Kidney epithelial cell (primary cell): ENCODE measurements at regions not wholly inside any gene's neighbourhood (a gene's known extent, or its start where the extent isn't known, plus 50 kb on each side); places are given as distances from the start of the nearest gene placed in this dataset.

Source experiments
- DNase-seq: peaks from one replicate; pipeline ENCODE4 v3.0.0-alpha.2; 2010; ENCODE audit warnings: low read depth
- H3K27me3 ChIP-seq: 2 replicates; pipeline ENCODE4 v1.6.0; 2011; ENCODE audit warnings: low read length; ENCODE audit not compliant: control insufficient read depth, insufficient read depth
- H3K36me3 ChIP-seq: 2 replicates; pipeline ENCODE4 v1.5.1; 2011; ENCODE audit warnings: low read length; ENCODE audit not compliant: control insufficient read depth, insufficient read depth
- H3K4me3 ChIP-seq: 2 replicates; pipeline ENCODE4 v1.5.1; 2011; ENCODE audit warnings: low read depth, mild to moderate bottlenecking, control low read depth, low read length
- TF ChIP-seq, protein P1 (sequence below): IDR thresholded peaks from 2 replicates; pipeline ENCODE4 v1.5.1; 2011; ENCODE audit warnings: mild to moderate bottlenecking, moderate library complexity, low read length, control low read depth, inconsistent platforms; ENCODE audit not compliant: insufficient read depth, poor library complexity, severe bottlenecking

DNA sequence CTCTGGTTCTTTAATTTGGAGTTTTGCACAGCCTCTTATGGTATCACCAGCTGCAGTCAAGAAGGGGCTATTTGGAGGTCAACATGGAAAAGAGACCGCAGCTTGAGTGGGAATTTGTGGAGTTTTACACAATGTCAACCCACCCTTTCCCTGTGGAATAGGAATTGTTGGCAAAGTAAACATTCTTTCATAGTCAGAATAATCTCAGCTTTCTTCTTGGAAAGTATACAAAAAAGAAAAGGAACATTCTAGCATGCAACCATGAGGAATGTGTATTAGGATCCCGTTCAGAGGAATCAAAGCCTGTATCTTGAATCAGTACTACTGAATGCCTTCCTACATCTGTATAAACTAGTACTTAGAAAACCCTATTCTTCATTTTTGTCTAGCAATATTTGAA, 107.6 kb downstream of the LURAP1L start:
- TF ChIP-seq, protein P1, sequence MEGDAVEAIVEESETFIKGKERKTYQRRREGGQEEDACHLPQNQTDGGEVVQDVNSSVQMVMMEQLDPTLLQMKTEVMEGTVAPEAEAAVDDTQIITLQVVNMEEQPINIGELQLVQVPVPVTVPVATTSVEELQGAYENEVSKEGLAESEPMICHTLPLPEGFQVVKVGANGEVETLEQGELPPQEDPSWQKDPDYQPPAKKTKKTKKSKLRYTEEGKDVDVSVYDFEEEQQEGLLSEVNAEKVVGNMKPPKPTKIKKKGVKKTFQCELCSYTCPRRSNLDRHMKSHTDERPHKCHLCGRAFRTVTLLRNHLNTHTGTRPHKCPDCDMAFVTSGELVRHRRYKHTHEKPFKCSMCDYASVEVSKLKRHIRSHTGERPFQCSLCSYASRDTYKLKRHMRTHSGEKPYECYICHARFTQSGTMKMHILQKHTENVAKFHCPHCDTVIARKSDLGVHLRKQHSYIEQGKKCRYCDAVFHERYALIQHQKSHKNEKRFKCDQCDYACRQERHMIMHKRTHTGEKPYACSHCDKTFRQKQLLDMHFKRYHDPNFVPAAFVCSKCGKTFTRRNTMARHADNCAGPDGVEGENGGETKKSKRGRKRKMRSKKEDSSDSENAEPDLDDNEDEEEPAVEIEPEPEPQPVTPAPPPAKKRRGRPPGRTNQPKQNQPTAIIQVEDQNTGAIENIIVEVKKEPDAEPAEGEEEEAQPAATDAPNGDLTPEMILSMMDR = no peak
- DNase-seq = no peak
- H3K4me3 ChIP-seq = no peak overlapping the region
- no peaks in the 10 kb centered on the region for H3K27me3 ChIP-seq
- no peaks in the 10 kb centered on the region for H3K36me3 ChIP-seq

DNA sequence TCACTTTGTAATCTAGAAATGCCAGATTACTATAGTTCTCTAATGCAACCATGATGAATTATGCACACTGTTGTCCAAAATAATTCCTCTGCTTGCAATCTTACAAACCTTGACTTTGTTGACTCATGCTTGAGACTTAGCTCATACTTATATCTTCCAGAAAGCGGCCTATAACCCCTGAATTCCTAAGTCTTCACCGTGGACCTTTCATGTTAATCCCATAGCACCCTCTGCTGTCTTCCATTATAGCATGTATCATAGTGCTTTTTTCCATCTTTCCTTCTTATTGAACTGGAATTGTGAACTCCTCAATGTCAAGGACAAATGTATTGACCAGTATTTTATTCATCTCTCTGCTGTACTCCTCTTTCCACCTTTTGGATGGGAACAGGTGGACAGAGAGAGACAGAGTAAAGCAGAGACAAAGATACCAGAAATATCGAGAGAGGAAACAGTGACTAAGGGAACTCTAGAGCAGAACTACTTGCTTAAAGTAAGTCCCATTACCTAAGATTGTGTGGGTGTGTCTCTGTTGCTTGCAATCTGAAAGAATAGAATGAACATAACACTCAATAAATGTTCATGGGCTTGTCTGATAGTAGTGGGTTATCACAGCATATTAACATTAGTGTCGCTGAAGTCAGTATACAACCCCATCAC, 110.0 kb downstream of the LURAP1L start:
- Histone ChIP-seq H3K36me3 (no peaks in the 10 kb centered on the region), H3K27me3 (no peaks in the 10 kb centered on the region), H3K4me3 (no peak overlapping the region)
- DNase-seq = peak; percentile 39
- TF ChIP-seq, protein P1 = peak; percentile 56

DNA sequence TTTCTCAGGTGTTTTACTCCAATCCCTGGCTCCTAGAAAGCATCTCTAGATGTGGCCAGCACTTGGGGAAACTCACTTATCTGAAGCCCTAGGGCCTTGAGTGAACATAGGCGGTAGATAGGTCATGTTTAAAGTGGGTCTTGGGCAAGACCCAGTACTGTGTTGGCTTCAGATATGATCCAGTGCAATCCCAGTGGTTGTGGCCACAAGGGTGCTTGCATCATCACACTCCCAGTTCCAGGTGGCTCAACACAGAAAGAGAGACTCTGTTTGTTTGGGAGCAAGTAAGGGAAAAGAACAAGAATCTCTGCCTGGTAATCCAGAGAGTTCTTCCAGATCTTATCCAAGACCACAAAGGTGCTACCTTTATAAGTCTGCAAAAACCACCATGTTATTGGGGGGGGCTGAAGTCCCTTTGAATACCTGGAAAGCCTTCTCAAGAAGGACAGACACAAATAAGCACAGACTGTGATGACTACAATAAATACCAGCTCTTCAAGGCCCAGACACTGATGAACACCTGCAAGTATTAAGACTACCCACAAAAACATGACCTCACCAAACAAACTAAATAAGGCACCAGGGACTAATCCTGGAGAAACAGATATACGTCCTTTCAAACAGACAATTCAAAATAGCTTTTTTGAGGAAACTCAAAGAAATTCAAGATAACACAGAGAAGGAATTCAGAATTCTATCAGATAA, 114.7 kb downstream of the LURAP1L start:
- TF ChIP-seq, protein P1 = no peak
- H3K4me3 ChIP-seq = no peak overlapping the region
- H3K36me3 ChIP-seq = no peaks in the 10 kb centered on the region
- no peak for DNase-seq
- H3K27me3 ChIP-seq = no peaks in the 10 kb centered on the region

DNA sequence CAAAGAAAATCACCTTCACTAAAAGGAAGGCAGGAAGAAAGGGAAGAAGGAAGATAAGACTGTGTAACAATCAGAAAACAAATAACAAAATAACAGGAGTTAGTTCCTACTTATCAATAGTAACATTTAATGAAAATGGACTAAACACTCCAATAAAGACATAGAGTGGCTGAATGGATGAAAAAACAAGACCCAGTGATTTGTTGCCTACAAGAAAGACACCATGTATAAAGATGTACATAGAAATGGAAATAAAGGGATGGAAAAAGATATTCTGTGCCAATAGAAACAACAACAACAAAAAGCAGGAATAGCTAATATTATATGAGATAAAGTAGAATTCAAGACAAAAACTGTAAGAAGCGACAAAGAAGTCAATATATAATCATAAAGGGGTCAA, 116.8 kb downstream of the LURAP1L start:
- no peak overlapping the region for H3K4me3 ChIP-seq
- TF ChIP-seq, protein P1 = no peak
- no peaks in the 10 kb centered on the region for H3K36me3 ChIP-seq
- no peaks in the 10 kb centered on the region for H3K27me3 ChIP-seq
- no peak for DNase-seq

DNA sequence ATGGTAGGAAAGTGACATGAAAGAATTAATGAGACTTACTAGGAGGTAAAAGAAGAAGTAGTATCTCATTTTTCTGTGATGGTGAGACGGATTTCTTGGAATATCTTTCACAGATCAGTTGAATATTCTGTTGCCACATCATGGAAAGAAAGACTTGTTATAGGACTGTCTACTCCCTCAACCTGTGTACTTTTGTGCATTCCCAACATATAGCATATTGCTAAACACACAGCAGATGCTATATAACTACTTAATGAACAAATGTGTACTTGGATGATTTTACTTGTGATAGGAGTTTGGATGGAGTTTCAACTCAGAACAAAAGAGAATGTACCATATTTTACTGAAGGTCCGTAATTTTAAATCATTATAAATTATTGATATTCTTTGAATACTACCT, 128.5 kb downstream of the LURAP1L start:
- Histone ChIP-seq H3K36me3 (no peaks in the 10 kb centered on the region), H3K4me3 (no peak overlapping the region), H3K27me3 (no peaks in the 10 kb centered on the region)
- no peak for DNase-seq
- TF ChIP-seq, protein P1 = no peak
